ENCODE measurements at regions not wholly inside any gene's neighbourhood (a gene's known extent, or its start where the extent isn't known, plus 50 kb on each side); places are given as distances from the start of the nearest gene placed in this dataset.

DNA sequence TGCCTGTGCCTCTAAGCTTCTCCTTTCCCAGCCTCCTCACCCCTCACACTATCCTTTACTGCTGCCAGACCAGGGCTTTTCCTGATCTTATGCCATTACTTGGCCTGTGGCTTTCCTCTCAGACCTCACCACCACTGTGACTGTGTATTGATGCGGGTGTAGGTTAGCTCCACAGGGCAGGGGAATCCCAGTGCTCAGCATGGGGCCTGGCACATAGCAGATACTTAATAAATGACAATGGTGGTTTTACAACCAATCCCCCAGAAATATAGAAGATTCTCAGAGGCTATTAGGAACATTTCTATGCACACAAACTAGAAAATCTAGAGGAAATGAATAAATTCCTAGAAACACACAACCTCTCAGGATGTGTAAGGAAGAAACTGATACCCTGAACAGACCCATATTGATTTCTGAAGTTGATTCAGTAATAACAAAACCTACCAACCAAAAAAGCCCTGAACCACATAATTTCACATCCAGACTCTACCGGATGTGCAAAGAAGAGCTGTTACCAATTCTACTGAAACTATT is 129.6 kb upstream of the QRFPR start:
- TF ChIP-seq, protein P1, sequence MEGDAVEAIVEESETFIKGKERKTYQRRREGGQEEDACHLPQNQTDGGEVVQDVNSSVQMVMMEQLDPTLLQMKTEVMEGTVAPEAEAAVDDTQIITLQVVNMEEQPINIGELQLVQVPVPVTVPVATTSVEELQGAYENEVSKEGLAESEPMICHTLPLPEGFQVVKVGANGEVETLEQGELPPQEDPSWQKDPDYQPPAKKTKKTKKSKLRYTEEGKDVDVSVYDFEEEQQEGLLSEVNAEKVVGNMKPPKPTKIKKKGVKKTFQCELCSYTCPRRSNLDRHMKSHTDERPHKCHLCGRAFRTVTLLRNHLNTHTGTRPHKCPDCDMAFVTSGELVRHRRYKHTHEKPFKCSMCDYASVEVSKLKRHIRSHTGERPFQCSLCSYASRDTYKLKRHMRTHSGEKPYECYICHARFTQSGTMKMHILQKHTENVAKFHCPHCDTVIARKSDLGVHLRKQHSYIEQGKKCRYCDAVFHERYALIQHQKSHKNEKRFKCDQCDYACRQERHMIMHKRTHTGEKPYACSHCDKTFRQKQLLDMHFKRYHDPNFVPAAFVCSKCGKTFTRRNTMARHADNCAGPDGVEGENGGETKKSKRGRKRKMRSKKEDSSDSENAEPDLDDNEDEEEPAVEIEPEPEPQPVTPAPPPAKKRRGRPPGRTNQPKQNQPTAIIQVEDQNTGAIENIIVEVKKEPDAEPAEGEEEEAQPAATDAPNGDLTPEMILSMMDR (IDR thresholded peaks at IDR 0.05 in 8 of 11, conservative IDR thresholded peaks at IDR 0.05 in 3 of 11), result no peak
- no peak for TF ChIP-seq POLR2A (IDR thresholded peaks at IDR 0.05)
- TF ChIP-seq POLR2AphosphoS5 (IDR thresholded peaks at IDR 0.05), result no peak
- intact Hi-C loops (cut with DNase I; ENCODE audit: low total_unique reads), result no loop called here

DNA sequence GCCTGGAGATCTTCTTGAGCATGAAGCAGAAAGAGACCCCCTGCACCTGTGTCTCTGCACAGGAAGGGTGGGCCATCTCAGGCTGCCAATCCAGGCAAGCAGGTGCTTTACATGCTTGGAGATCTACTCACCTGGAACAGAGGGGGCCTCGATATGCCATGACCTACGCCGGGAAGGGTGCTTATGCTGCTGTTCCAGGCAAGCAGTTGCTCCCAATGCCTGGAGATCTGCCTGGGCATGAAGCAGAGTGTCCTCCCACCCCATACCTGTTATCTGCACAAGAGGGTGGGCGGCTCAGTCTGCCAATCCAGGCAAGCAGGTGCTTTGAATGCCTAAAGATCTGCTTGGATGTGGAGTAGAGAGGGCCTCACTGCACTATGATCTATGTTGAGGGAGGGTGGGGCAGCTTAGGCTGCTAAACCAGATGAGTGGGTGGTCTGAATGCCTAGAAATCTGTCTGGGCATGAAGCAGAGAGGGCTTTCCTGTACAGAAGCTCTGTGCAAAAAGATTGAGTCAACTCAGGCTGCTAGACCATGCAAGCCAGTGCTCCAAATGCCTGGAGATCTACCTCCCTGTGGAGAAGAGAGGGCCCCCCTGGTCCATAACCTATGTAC is 104.5 kb upstream of the QRFPR start:
- Histone ChIP-seq H3K4me3 (no peak overlapping the region), H3K4me1 (no peaks in the 10 kb centered on the region), H3K36me3 (no peaks in the 10 kb centered on the region), H3K9me3 (peaks cover 0 to under 1% (median 0%) of the 10 kb centered on the region in 8 donors), H3K27me3 (replicated peaks in 1 of 7) (peaks cover 0 to 9% (median 0%) of the 10 kb centered on the region in 7 donors), H3K27ac (no peak overlapping the region)
- intact Hi-C loops (cut with DNase I; ENCODE audit: low total_unique reads), result no loop called here
- WGBS, 5 donors, result 83 to 100% (median 94%) methylated on average over 1 to 4 of the region's 4 CpGs
- DNase-seq, result peak; percentile 51
- TF ChIP-seq, protein P1 (IDR thresholded peaks at IDR 0.05 in 8 of 11, conservative IDR thresholded peaks at IDR 0.05 in 3 of 11), result no peak
- TF ChIP-seq POLR2A (IDR thresholded peaks at IDR 0.05) (no peak), POLR2AphosphoS5 (IDR thresholded peaks at IDR 0.05) (no peak)

More for the DNA sequence above, 129.6 kb upstream of the QRFPR start:
- H3K36me3 ChIP-seq, result no peaks in the 10 kb centered on the region
- H3K4me3 ChIP-seq, result no peak overlapping the region
- WGBS, 5 donors, result 46 to 81% (median 69%) methylated on average over 2 of the region's 2 CpGs
- no peaks in the 10 kb centered on the region for H3K9me3 ChIP-seq
- no peak for DNase-seq
- H3K4me1 ChIP-seq, result no peaks in the 10 kb centered on the region
- peaks cover 0 to 11% (median 0%) of the 10 kb centered on the region in 7 donors for H3K27me3 ChIP-seq (replicated peaks in 1 of 7)
- no peak overlapping the region for H3K27ac ChIP-seq

DNA sequence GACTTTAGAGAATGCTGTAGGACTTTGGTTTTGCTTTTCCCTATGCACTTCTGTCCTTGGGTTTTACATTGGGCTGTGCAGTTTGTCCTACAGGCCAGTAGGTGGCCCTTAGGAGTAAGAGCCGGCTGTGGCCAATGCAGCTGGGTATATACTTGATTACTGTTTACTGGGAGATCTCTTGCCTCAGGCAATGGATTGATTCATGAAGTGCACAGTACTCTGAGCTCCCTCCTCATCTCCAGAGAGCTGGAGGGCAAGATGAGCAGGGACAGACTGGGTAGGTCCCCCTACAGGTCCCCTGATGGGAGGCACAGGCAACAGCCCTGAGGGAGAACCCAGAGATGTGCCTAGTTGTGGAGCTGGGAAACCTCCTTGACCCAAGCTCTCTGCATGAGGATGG is 103.8 kb upstream of the QRFPR start:
- no peaks in the 10 kb centered on the region for H3K4me1 ChIP-seq
- no peak overlapping the region for H3K27ac ChIP-seq
- 0 to 11% (median 0%) methylated on average over 1 of the region's 1 CpG for WGBS, 5 donors
- intact Hi-C loops (cut with DNase I; ENCODE audit: low total_unique reads), result no loop called here
- peaks cover 0 to 7% (median 0%) of the 10 kb centered on the region in 8 donors for H3K9me3 ChIP-seq
- H3K27me3 ChIP-seq (replicated peaks in 1 of 7), result peaks cover 0 to 9% (median 0%) of the 10 kb centered on the region in 7 donors
- TF ChIP-seq POLR2A (IDR thresholded peaks at IDR 0.05), result no peak
- TF ChIP-seq, protein P1 (IDR thresholded peaks at IDR 0.05 in 8 of 11, conservative IDR thresholded peaks at IDR 0.05 in 3 of 11), result peak in 8 of 11 experiments; percentile 27 to 68 (median 49)
- no peak for TF ChIP-seq POLR2AphosphoS5 (IDR thresholded peaks at IDR 0.05)
- no peaks in the 10 kb centered on the region for H3K36me3 ChIP-seq
- no peak overlapping the region for H3K4me3 ChIP-seq
- peak; percentile 51 for DNase-seq

DNA sequence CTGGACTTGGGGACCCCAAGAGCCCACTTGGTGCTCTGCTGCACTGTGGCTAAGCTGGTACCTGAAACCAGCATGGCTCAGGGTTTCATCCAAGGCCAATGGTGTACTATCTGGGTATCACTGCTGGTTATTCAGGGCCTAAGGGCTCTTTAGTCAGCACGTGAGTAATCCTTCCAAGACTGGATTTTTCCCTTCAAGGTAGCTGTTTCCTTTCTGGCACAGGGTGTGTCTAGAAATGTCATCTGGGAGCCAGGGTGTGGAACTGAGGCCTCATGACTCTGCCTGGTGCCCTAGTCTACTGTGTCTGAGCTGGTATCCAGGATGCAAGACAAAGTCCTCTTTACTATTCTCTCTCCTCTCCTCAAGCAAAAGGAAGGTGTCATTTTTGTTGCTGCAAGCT is 99.0 kb upstream of the QRFPR start:
- H3K27me3 ChIP-seq (replicated peaks in 1 of 7), result peaks cover 0 to 3% (median 0%) of the 10 kb centered on the region in 7 donors
- peaks cover 0 to 7% (median 0%) of the 10 kb centered on the region in 8 donors for H3K9me3 ChIP-seq
- WGBS, 5 donors, result 44 to 79% (median 59%) methylated on average over 1 of the region's 1 CpG
- no peak overlapping the region for H3K27ac ChIP-seq
- TF ChIP-seq, protein P1 (IDR thresholded peaks at IDR 0.05 in 8 of 11, conservative IDR thresholded peaks at IDR 0.05 in 3 of 11), result no peak
- DNase-seq, result no peak
- H3K36me3 ChIP-seq, result no peaks in the 10 kb centered on the region
- no peaks in the 10 kb centered on the region for H3K4me1 ChIP-seq
- H3K4me3 ChIP-seq, result no peak overlapping the region
- intact Hi-C loops (cut with DNase I; ENCODE audit: low total_unique reads), result no loop called here
